T-helper 1 cell treated with Interleukin-12 subunit alpha and Interleukin-12 subunit beta and Interleukin-4 antibody, amounts not matched to agents 30 μg/mL and 1 μg/mL, for 36 hours (primary cell): ENCODE measurements at regions not wholly inside any gene's neighbourhood (a gene's known extent, or its start where the extent isn't known, plus 50 kb on each side); places are given as distances from the start of the nearest gene placed in this dataset.

Source experiments
- H3K27ac Mint-ChIP-seq: one replicate; pipeline ENCODE4 v1.8.0; 2021; ENCODE audit warnings: mild to moderate bottlenecking, mixed read lengths
- H3K27me3 Mint-ChIP-seq: one replicate; pipeline ENCODE4 v1.8.0; 2021; ENCODE audit warnings: low read depth, mixed read lengths
- H3K36me3 Mint-ChIP-seq: one replicate; pipeline ENCODE4 v1.8.0; 2021; ENCODE audit warnings: low read depth, mixed read lengths
- H3K4me1 Mint-ChIP-seq: one replicate; pipeline ENCODE4 v1.8.0; 2021; ENCODE audit warnings: low read depth, mixed read lengths
- H3K4me3 Mint-ChIP-seq: one replicate; pipeline ENCODE4 v1.8.0; 2021; ENCODE audit warnings: mild to moderate bottlenecking, moderate library complexity, mixed read lengths
- H3K9me3 Mint-ChIP-seq: one replicate; pipeline ENCODE4 v1.8.0; 2021; ENCODE audit warnings: mixed read lengths

DNA sequence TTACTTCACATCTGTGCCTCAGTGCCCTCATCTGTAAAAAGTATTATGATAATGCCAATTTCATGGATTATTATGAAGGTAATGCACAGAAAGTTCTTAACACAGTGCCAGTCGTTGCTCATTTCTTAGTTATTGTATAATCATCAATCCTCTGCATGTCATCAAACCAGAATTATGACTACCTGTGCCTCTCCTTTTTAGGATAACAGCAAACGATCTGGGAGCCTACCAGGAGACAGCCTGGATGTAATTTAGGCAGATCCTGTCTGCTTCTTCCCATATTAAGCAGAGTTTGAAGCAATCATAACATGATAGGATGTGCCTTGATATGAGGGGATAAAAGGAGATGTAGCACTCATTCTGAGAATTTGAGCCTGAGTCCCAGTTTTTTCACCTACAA lies 177.4 kb upstream of the DPT start:
- H3K4me1 Mint-ChIP-seq: no peaks in the 10 kb centered on the region
- H3K36me3 Mint-ChIP-seq: no peaks in the 10 kb centered on the region
- no peak overlapping the region for H3K4me3 Mint-ChIP-seq
- H3K9me3 Mint-ChIP-seq: no peaks in the 10 kb centered on the region
- no peaks in the 10 kb centered on the region for H3K27me3 Mint-ChIP-seq
- H3K27ac Mint-ChIP-seq: no peak overlapping the region

DNA sequence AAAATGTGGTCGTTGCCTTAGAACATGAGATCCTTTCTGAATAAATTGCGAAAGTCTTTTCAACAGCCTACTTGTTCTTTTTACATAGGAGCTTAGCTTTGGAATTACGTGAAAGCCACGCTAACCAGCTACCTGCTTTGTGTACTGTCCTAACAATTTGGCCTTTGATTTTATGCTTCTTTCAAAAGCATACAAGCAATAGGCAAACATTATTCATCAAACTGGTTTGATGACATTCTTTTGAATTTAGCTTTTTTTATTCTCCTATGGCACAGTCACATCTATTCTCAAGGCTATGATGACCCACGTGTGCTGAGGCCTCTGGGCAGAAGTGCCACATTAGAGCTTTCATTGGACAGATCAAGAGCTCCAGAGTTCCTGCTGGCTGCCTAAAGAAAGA lies 178.0 kb upstream of the DPT start:
- Mint-ChIP-seq H3K27me3 (no peaks in the 10 kb centered on the region), H3K9me3 (no peaks in the 10 kb centered on the region), H3K27ac (no peak overlapping the region), H3K36me3 (no peaks in the 10 kb centered on the region), H3K4me1 (no peaks in the 10 kb centered on the region), H3K4me3 (no peak overlapping the region)

DNA sequence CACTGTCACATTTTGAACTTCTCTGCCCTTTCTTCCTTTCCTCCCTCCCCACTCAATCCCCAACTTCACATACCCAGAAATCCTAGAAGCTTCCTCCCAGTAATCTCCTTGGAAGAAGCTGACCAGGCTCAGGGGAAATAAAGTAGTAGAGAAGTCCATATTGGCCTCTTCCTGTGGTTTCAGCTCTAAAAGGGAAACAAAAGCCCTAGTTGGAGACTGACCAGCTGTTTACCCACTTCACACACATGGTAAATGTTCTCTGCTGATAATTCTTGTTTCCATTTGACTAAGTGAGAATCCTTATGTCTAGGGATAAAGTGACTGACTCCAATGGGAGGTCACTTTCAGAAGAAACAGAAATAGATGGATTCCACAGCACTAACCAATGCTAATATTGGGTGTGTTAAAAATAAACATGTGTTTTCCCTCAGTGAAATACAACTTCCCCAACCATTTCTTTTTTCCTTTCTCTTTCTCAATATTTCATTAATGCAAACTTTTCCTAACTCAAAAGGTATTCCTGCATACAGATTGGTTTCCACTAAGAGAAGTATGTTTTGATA lies 178.9 kb upstream of the DPT start:
- no peak overlapping the region for H3K4me3 Mint-ChIP-seq
- H3K36me3 Mint-ChIP-seq: no peaks in the 10 kb centered on the region
- H3K4me1 Mint-ChIP-seq: no peaks in the 10 kb centered on the region
- H3K27ac Mint-ChIP-seq: no peak overlapping the region
- H3K27me3 Mint-ChIP-seq: no peaks in the 10 kb centered on the region
- H3K9me3 Mint-ChIP-seq: no peaks in the 10 kb centered on the region

DNA sequence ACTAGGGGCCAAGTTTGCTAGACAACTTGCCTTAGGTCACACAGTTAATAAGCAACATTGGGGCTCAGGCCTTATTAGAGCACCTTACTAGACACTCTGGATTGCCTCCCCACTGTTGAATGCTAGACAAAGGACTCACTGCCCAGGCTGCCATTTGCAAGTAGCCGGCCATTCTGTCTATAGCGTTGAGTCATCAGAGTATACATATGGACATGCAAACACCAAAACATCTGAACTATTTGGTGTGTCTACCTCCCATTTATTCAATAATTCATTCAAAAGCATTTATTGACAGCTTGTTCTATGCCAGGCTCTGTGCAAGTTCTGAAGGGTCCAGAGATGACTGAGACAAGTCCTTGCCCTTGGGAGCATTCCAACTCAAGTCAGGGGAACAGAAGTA lies 181.4 kb upstream of the DPT start:
- Mint-ChIP-seq H3K27ac (no peak overlapping the region), H3K36me3 (no peaks in the 10 kb centered on the region), H3K9me3 (no peaks in the 10 kb centered on the region), H3K4me1 (no peaks in the 10 kb centered on the region), H3K27me3 (no peaks in the 10 kb centered on the region), H3K4me3 (no peak overlapping the region)

DNA sequence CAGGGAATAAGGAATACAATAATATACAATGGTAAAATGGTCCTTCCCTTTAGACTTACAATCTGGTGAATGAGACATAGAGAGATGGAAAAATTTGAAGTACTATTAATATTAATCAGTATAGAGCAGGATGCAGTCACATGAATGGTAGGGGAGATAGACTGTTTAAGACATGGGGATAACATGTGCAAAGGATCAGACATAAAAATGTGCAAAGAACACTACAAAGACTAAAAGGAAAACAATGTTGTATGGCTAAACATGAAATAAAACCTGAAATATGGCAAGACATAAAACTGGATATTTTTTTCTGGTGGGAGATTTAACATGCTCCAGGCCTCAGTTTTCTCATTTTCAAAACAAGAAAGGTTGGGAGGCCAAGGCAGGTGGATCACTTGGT lies 182.4 kb upstream of the DPT start:
- Mint-ChIP-seq H3K4me3 (no peak overlapping the region), H3K27ac (no peak overlapping the region), H3K27me3 (no peaks in the 10 kb centered on the region), H3K4me1 (no peaks in the 10 kb centered on the region), H3K36me3 (no peaks in the 10 kb centered on the region), H3K9me3 (no peaks in the 10 kb centered on the region)

DNA sequence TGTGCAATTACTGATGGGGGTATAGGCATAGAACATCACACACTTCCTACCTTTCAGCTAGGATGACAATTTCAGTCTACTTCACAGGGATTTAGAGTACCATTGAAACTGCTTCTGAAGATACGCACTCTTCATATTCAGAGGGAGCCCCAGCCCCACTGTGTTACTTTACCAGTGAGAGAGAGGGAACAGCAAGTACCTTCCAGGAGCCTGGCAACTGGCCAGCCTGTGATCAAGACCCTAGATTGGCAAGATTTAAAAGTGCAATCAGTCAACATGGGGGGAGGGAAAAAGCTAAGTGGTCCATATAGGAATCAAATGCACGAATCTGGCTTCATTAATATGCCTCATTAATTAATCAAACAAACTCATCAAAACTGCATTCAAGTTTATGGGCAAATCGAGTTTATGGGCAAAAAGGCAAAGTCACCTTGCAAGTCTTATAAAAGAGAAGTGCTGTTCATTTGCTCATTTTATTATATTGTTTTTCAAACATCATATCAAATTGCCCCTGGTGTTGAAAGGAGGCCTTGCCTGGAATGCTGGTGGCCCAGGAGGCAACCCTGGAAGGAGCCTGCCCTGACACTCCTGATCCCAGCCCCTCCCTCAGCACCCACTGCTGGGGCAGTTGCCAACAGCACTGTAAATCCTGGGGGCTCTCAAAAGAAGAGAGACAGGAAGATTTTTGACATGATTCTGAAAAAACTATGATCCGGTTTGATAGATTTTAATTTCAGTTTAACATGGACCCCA lies 184.9 kb upstream of the DPT start:
- no peak overlapping the region for H3K27ac Mint-ChIP-seq
- no peak overlapping the region for H3K4me3 Mint-ChIP-seq
- H3K4me1 Mint-ChIP-seq: no peaks in the 10 kb centered on the region
- H3K27me3 Mint-ChIP-seq: peaks cover 3% of the 10 kb centered on the region
- H3K9me3 Mint-ChIP-seq: no peaks in the 10 kb centered on the region
- H3K36me3 Mint-ChIP-seq: no peaks in the 10 kb centered on the region

DNA sequence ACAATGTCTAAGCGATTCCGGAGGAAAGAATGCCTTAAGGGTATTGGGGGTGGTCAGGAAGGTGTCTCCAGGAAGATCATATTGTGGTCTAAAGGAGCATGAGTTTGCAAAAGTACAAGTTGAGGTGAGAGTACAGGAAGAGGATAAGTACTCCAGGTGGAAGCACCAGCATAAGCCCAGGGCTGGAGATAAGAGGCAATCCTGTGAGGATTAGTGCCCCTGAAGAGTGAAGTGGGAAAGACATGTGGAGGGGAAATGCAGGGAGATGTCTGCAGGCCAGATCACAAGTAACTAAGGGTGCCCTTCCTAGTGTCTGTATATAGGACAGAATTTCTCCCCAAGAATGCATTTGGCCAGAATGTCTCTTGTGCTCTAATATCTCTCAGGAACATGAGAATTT lies 188.3 kb upstream of the DPT start:
- H3K4me1 Mint-ChIP-seq: peaks cover 5% of the 10 kb centered on the region
- no peaks in the 10 kb centered on the region for H3K36me3 Mint-ChIP-seq
- H3K27ac Mint-ChIP-seq: no peak overlapping the region
- peaks cover 5% of the 10 kb centered on the region for H3K27me3 Mint-ChIP-seq
- no peak overlapping the region for H3K4me3 Mint-ChIP-seq
- no peaks in the 10 kb centered on the region for H3K9me3 Mint-ChIP-seq

DNA sequence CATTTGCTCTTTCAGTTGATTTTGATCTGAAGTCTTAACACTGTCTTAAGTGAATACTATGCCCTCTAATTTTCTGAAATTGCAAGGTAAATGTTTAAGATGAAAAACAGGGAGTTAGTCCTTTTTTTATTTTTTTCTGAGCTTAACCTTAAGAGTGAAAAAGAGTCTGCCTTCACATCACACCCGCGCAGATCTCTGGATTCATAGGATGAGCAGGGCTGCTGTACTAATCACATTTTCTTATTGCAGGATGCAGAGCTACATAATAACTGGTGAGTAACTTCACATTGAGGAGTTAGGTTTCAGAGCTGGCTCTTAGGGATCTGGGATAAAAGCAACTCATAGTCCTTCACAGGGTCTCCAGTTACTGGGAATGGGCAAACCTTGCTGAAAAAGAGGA lies 188.7 kb upstream of the ATP1B1 start:
- Mint-ChIP-seq H3K36me3 (no peaks in the 10 kb centered on the region), H3K9me3 (no peaks in the 10 kb centered on the region), H3K27me3 (peaks cover 5% of the 10 kb centered on the region), H3K4me1 (peaks cover 5% of the 10 kb centered on the region), H3K4me3 (no peak overlapping the region), H3K27ac (no peak overlapping the region)

DNA sequence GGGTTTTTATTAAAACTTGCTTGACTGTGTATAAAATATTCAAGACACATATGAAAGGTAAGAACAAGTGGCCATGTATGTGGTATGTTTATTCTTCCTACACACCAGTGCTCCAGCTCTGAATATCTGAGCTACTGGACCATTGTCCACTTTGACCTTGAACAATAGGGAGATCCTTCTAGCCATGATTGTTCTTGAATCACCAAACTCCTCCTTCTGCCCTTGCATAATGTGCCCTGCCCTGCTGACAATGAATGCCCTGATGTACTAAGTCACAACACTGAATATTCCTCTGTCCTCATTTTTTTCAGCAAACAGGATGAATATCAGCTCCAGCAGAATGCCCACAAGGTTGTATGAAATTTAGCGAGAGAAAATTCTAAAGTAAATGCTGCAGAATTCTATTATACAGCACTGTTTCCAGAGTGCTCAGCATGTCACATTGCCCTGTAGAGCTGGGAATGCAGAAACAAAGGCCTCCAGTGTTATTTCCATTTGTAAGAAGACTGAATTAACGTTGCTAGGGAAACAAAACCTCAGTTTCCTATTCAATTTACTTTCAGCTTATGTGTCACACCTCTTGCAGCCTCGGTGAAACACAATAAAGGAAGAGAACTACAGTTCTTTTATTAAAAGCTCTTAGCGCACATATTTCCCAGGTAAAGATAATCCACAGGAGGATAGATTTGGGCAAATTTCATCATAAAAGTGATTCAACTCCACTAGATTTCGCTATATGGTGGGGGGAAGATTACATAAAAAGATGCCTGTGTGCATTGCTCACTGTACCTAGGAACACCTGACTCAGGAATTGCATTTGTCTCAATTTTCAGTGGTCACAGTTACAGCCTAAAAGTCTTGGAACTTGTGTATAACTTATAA lies 187.4 kb upstream of the ATP1B1 start:
- Mint-ChIP-seq H3K27ac (no peak overlapping the region), H3K27me3 (peaks cover 5% of the 10 kb centered on the region), H3K9me3 (no peaks in the 10 kb centered on the region), H3K36me3 (no peaks in the 10 kb centered on the region), H3K4me3 (no peak overlapping the region), H3K4me1 (peaks cover 8% of the 10 kb centered on the region)

DNA sequence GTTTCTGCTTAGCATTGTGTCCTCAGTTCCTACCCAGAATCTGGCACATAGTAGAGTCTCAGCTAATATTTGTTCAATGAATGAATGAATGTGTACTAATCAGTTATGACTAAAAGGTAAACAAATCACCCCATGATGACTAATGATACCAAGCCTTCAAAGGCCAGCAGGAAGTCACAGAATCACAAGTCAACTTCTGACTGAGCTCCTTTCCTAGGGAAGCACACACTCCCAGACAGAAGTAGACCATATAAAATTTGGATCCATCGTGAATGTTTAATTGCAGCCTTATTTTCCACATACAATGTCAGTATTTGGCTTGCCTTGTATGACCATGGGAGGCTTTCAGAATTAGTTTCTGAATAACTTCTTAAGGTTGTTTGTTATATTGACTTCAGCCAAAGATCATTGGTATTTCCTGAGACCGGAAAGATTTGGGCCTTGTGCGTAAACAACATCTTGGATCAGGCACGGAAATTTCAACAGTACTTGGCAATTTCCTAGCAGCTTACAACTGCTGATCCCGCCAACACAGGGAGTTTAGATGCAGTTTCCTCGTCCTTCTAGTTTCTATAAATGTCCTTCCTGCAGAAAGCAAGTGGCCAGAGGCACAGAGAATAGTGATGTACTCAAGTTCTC lies 185.9 kb upstream of the ATP1B1 start:
- H3K36me3 Mint-ChIP-seq: no peaks in the 10 kb centered on the region
- H3K4me1 Mint-ChIP-seq: peaks cover 8% of the 10 kb centered on the region
- peaks cover 6% of the 10 kb centered on the region for H3K27me3 Mint-ChIP-seq
- no peak overlapping the region for H3K27ac Mint-ChIP-seq
- H3K9me3 Mint-ChIP-seq: peaks cover 1% of the 10 kb centered on the region
- no peak overlapping the region for H3K4me3 Mint-ChIP-seq

DNA sequence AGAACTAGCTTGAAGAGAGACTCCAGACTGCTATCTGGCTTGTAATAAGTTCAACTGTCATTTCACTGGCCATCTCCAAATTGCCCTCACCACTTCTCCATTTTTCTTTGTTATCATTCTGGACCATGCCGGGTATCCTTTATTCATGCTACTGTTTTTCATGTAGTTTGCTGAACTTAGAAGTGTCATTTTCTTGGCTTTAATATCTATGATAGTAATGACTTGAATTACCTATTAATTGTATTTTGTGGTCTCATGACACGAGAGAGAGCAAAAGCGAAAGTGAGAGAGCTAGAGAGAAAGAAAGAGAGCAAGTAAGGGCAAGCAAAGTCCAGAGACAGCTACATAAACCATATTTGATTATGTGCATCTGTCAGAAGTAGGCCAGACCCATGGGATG lies 184.9 kb upstream of the ATP1B1 start:
- no peak overlapping the region for H3K27ac Mint-ChIP-seq
- H3K4me3 Mint-ChIP-seq: no peak overlapping the region
- peaks cover 8% of the 10 kb centered on the region for H3K27me3 Mint-ChIP-seq
- H3K9me3 Mint-ChIP-seq: peaks cover 3% of the 10 kb centered on the region
- H3K36me3 Mint-ChIP-seq: no peaks in the 10 kb centered on the region
- peaks cover 8% of the 10 kb centered on the region for H3K4me1 Mint-ChIP-seq

DNA sequence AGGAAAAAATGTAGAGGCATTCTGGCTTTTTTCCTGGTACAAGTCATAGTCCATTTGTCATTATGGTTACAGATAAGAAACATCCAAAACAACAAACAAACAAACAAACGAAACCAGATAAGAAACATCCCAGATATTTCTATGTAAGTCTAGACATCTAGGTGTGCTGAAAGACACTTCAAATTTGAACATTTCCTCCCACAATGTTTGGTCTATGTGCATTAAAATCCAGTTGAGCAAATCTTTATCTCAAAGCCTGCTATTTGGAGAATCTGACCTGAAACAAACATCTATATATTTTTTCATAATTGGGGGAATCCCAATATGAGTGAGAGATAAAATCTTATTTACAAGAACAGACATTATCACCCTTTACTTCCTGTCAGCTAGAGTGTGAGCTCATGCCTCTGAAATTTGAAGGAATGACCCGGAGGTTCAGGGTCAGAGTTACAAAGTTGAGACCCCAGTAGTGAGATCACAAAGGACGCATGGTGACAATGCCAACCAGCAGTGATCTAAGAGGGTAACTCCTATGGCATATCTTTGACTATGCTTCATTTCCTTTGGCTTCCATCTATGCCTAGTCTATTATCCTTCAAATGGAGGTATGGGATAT lies 182.9 kb upstream of the ATP1B1 start:
- peaks cover 3% of the 10 kb centered on the region for H3K9me3 Mint-ChIP-seq
- no peak overlapping the region for H3K27ac Mint-ChIP-seq
- no peaks in the 10 kb centered on the region for H3K36me3 Mint-ChIP-seq
- H3K4me3 Mint-ChIP-seq: no peak overlapping the region
- peaks cover 11% of the 10 kb centered on the region for H3K27me3 Mint-ChIP-seq
- H3K4me1 Mint-ChIP-seq: peaks cover 8% of the 10 kb centered on the region

DNA sequence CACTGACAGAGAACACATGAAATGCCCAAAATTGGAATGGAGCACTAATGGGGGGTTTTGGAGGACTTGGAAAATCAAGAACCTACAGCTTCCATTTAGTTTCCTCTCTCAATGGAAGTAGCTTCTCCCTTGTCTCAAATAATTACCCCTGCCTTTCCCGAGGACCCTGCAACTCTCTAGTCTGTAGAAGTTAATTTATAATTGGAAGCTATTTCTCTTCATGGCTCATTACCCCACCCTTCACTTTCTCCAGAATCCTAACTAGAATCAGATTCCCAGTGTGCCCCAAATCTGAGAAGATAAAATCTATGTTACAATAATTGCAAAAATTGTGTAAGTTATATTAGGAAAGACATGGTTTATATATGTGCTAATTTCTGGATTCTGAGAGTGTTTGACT lies 181.5 kb upstream of the ATP1B1 start:
- H3K27me3 Mint-ChIP-seq: peaks cover 17% of the 10 kb centered on the region
- no peak overlapping the region for H3K27ac Mint-ChIP-seq
- H3K9me3 Mint-ChIP-seq: peaks cover 3% of the 10 kb centered on the region
- H3K4me1 Mint-ChIP-seq: peaks cover 8% of the 10 kb centered on the region
- no peaks in the 10 kb centered on the region for H3K36me3 Mint-ChIP-seq
- no peak overlapping the region for H3K4me3 Mint-ChIP-seq

DNA sequence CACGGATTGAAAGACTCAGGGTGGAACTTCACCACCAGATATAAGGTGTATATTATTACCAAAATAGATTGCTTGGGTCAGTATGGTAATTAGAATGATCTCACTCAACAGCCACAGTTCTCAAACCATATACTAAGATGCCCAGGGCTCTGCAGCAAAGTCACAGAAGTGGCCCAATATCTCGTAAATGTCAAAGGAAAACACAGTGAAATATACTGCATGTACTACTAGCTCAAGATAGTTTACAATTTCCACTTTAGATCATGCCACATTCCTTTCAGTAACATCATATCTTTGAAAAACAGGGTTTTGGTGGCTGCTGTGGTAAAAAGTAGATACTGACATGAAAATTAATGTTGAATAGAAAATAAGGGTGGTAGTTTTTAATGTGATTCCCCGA lies 180.3 kb upstream of the ATP1B1 start:
- H3K4me1 Mint-ChIP-seq: peaks cover 8% of the 10 kb centered on the region
- peaks cover 28% of the 10 kb centered on the region for H3K27me3 Mint-ChIP-seq
- H3K27ac Mint-ChIP-seq: no peak overlapping the region
- no peaks in the 10 kb centered on the region for H3K36me3 Mint-ChIP-seq
- H3K9me3 Mint-ChIP-seq: peaks cover 3% of the 10 kb centered on the region
- H3K4me3 Mint-ChIP-seq: no peak overlapping the region
